HG02798 (cell line): ENCODE measurements at regions not wholly inside any gene's neighbourhood (a gene's known extent, or its start where the extent isn't known, plus 50 kb on each side); places are given as distances from the start of the nearest gene placed in this dataset.

Experiments
- ATAC-seq: cut with Tn5 transposase; IDR thresholded peaks from one replicate; pipeline ENCODE4 v1.9.1; 2021; ENCODE audit warnings: mild to moderate bottlenecking; ENCODE audit not compliant: unreplicated experiment, poor library complexity

DNA sequence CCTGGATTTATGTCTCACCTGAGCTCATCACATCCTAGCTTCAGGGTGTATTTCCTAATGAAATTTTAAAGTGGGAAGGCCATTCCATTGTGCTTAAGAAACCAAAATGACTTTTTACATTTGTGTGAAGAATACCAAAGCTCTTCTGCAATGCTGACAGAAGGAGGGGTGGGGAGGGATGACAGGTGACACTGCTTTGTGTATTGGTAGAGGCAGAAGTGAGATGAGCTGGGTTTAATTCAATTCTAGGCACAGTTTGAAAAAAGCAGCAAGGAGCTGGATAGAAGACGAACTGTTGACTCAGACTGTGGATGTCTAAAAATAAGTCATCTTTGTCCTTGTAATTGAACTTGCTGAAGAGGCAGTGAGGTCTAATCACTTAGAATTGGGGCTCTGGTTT, 710.3 kb upstream of the KIRREL3 start:
- ATAC-seq, result no peak

DNA sequence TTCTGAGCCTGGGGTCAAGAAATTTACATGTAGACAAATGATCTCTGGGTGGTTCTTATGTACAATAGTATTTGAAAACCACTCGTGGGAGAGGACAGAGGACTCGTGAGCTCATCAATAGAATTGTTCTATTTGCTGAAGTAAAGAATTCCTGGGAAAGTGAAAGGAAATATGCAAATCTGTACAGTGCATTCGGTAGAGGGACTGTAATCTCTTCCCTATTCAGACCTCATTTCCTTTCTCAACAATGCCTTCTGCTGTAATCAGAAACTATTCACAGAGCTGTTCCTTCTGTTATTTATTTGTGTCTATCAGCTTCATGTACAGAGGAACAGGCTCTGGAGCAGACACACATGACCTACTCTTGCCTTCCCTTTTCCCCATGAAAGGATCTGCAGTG, 709.4 kb upstream of the KIRREL3 start:
- ATAC-seq, result no peak

DNA sequence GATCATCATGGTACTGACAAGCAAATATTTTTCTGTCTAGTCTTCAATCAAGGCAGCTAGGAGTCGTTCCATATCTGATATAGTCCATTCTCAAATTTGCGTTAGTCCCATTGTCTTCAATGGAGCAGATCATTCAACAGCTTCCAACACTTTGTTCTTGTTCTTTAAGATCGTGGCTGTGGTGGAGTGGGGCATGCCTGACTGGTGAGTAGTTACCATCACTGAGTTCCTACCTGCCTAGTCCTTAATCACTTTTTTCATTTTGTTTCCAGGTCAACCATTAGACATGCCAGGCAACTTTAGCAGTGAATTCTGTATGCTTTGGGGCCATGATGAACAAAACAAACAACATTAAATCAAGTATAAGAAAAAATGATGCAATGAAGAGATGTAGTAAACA, 693.1 kb upstream of the KIRREL3 start:
- ATAC-seq, result no peak

DNA sequence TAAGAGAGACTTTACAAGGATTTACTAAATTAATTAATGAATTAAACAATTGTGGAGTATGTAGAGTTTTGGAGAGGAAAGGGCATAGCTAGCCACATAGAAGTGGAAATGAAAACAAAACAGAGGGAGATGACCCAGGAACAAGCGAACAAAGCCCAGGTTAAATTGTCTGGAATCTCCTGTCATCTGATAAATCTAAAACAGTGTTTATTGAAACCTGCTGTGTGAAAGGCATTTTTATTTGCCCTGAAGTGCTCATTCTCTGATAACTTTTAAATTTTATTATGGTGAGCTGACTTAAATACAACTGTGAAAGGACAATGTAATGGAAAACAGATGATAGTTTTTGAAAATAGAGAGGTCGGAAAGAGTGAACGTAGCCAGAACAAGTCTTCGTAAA, 682.8 kb upstream of the KIRREL3 start:
- ATAC-seq, result no peak

DNA sequence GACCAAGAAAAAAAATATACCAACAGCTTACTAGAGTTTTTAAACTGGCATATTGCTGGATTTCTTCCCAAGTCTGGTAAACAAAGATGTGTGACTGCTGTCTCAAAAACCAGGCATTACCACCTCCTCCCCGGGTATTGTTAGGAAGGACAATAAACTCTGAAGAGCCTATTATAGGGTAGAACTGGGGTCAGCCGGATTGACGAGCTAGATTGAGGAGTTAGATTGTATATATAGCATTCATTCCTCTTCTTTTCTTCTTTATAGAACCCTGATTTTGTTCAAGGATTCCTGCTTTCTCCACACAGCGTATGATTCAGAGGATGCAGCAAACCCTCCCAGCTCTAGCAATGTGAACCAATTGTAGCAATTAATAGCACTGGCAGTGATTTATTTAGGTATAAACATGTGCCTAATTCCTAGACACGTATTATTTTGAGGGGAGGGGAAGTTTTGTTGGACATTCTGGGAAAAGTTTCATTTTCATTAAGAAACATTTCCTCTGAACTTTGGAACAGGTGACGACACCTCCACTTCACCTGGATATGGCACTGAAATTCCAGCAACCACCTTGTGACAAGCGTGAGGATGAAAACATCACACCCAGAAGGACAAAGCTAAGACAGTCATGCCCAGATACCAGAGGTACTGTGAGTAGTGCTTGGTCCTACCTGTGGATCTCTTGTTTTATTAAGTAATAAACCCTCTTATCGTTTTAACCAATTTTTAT, 679.4 kb upstream of the KIRREL3 start:
- ATAC-seq, result no peak

DNA sequence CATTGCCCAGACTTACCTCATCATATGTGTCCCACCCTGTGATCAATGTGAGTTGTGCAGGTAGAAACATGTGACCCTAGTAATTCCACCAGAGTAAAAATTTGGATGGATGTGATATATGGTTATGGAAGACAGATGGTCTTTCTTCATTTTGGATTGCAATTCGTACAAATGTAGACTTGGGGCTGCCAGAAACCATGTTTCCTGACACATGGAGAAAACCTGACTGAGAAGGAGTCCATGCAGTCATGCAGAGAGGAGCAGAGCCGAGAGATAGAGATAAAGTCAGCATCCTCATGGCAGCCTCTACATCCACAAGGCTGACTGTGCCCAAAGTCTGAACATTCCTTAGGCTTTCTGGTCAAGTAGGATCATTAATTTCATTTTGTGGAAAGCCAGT, 678.1 kb upstream of the KIRREL3 start:
- no peak for ATAC-seq

DNA sequence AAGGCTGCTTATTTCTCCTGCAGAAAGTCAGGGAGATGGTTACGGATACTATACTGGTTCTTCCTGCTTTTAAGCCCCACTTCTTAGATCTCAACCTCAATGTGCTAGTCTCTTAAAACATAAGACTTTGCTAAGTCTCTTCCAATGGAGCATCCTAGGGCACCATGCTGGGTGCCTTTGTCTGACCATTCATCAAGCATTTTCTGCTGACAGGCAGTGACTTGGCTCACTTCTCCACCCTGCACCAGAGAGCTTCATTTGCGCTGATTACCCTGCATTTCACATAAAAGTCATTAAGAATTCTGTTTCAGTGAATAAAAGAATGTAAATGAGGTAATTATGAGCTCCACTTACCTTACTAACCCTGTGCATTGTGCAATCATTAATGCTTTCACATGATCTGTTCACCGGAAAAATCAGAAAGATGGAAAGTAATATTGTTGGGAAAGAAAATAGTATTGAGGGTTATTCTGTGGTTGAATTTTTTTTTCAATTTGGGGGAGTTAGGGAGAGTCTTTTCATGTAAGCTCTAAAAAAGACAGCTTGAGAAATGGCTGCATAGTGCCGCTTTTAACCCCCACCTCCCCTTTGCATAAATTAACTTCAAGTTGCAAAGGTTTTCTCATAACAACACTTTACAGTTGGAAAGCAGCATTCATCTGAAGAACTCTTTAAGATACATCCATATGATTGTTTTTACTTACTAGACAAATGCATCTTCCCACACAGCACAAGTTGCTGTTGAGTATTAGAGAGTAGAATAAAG, 677.3 kb upstream of the KIRREL3 start:
- ATAC-seq, result no peak

DNA sequence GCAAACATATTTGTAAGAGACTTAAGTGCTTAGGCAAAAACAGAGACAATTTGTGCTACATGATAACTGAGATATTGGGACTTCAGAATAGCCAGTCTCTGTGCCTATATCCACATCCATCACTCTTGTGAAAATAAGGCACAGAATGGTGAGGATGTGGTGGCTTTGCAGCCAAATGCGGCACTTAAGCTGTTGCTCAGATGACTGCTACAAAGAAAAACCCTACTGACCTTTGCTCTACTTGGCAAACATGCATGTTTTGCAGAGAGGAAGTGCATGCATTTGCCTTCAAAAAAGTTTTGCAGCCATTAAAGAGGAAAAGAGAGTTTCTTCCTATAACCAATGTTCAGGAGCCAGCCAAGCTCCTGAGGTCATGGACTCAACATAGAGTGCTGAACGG, 675.0 kb upstream of the KIRREL3 start:
- ATAC-seq, result no peak

DNA sequence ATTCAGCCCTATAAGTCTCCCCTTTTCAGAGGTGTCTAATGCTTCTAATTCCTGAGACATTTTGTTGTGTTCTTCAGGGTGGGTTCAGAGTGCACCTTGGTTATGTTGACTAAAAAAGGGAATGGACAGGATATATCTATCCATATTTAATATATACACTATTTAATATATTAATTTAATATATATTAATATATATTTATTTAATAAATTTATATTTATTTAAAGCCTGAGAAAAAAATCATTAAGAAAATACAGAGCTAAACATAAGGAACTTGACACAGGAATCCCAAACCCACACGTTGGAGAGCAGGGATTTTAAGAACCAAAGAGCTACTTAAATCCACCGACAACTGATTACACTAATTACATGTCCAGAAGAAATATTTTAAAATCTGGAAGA, 674.2 kb upstream of the KIRREL3 start:
- no peak for ATAC-seq

DNA sequence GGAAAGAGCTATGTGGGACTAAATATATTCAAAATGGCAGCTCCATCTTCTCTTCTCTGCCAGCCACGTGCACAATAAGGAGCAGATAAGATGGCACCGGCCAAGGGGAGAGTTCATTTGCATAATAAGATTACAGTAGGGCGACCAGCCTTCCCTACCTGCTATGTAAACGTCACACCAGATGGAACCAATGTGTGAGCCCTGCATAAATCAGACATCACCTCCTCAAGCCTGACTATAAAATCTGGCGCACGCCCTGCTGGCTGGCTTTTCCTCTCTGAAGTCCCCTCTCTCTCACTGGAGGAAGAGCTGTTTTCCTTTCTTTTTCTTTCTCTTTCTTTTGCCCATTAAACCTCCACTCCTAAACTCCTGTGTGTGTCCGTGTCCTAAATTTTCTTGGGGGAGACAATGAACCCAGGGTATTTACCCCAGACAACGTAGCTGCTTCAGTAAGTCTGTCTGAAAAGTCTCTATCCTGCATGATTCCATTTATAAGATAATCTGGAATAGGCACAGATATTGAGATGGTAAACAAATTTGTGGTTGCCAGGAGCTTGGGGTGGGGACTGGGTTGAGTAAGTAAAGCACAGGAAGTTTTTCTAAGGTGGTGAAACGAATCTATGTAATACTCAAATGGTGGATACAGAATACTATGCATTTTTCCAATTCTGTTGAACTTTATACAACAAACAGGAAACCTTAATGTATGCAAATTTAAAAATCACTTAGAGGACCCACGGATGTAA, 670.0 kb upstream of the KIRREL3 start:
- ATAC-seq, result no peak

DNA sequence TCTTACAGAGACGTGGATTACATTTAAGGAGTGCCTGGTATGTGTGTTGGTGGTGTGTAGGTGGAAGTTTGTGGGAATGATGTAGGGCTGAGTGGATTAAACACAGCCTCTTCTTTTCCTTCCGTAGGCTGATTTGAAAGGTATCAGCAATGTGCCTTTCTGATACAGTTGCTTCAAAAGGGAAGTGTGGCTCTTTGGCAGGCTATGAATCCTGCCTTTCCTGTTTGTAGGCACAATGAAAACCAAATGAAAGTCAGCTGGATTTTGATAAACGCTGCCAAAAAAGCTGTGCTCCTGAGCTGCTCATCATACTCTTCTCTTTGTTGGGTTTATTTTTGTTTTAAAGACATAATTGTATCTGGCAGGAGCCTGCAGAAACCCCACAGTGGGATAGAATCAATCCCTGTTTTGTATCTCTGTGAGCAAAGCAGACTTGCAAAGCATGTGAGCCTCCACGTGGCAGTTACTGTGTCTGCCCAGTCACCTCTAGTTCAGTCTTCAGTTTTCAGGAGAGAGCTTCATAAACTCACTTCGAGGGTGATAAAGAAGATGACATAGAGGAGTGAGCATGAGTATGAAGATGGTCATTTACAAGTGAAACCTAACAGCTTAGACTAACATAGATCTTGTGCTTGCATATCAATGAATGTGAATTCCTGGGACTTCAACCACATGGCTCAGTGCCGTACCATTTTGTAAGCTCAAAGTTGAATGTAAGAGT, 655.7 kb upstream of the KIRREL3 start:
- ATAC-seq, result no peak

DNA sequence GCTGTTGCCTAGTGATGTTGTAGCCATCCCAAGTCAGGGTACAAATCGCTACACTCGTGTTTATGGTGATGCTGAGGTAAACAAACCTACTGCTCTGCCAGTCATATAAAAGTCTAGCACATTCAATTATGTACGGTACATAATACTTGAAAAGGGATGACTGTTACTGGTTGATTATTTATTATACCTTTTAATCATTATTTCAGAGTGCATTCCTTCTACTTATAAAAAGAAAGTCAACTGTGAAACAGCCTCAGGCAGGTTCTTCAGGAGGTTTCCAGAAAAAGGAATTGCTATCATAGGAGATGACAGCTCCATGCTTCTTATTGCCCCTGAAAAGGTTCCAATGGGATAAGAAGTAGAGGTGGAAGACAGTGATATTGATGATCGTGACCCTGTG, 652.5 kb upstream of the KIRREL3 start:
- no peak for ATAC-seq

DNA sequence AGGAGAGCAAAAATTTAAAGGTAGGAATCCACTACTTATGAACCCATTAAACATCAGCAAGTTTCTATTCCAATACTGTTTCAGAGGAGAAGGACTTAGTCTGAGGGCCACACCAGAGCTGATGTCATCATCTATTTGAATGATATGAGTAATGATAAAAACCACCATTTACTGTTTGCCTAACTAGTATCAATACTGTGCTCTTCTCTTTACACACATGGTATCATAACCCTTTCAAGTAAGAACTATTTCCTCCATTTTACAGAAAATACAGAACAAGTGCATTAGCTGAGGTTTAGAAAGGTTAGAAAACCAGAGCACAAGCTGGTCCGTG, 651.3 kb upstream of the KIRREL3 start:
- ATAC-seq, result no peak

DNA sequence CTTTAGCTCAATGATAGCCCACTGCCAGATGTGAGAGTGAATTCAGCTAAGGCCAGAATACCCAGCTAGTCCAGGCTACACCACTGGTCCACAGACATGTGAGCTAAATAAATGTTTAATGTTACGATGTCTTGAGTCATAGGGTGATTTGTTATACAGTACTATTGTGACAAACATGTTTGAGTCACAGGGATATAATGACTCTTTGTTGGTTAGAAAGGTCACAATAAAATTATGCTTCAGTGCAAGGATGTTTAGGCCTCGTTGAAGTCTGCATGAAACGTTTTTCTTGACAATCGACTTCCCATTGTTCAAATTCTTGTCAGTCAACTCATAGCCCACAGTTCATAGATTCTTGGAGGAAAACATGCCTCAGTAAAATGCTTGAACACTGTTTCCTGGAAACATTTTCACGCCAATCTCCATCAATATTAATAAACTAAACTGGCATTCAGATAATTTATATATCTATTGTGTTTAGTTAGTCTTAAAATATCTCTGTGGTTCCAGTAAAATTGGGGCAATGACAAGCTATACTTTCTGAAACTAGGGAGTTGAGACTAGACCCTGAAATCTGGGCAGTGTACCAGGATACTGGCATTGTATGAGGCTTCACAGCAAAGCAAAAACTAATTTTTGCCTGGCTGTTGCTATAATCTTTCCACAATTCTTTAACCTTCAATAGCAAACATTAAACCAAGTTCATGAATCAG, 650.8 kb upstream of the KIRREL3 start:
- no peak for ATAC-seq

DNA sequence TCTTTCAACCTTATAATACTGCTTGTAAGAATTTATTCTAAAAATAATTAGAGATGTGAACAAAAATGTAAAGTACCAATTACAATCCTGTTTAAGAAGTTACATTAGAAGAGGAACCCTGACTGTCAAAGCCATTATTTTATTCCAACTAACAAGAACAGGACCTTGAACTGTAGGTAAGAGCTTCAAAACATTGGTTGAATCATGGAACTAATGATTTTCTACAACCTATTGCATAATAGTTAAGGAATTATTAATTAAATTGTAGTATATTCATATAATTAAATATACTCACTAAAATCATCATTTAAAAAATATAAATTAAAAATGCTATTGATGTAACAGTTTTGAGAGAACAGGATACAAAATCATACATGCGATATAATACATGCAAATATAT, 649.4 kb upstream of the KIRREL3 start:
- ATAC-seq, result no peak

DNA sequence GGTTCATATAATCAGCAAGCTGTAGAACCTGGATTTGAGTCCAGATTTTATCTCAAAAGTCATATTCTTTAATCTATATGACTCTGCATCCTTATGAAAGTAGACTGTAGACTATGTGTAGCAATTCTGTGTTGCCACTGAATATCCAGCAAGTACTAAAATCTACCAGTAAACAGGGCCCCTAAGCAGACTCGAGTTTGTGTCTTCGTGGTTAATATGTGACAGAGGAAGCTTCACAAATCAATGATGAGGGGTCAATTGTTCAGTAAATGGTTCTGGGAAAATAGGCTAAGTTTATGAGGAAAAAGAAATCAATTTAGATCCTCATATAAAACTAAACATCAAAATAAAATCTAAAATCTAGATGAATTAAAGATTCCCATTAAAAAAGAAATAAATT, 648.5 kb upstream of the KIRREL3 start:
- ATAC-seq, result no peak

DNA sequence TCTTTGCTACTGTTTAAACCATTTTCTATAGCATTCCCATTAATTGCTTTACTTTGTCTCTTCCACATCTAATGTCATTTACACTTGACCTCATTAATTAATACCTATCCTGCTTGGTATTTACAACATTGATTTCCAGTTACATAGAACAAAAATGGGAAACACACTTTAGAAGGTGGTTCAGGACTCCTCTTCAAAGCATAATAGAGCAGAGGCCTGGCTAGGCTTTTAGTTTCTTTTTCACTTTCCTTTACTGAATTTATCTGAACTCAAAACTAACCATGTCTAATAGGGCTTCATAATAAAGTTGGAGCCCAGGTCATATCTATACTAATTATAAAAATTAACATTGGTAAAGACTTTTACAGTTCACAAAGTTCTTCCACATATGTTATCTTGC, 648.0 kb upstream of the KIRREL3 start:
- peak; percentile 46 for ATAC-seq

DNA sequence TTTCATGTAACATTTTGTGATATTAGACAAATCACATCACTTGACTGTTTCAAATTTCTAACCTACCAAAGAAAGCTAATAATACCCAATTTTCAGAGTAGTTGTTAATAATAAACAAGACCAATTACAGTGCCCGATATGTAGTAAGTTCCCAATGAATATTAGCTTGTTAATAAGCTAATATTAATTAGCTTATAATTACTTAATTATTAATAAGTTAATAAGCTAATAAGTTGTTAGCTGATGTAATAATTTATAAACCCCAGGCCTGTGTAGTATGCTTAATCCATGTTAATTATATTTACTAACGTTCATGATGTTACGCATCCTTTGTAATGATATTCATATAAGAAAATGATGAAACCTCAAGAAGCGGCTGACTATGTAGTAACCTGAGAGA, 643.8 kb upstream of the KIRREL3 start:
- no peak for ATAC-seq

DNA sequence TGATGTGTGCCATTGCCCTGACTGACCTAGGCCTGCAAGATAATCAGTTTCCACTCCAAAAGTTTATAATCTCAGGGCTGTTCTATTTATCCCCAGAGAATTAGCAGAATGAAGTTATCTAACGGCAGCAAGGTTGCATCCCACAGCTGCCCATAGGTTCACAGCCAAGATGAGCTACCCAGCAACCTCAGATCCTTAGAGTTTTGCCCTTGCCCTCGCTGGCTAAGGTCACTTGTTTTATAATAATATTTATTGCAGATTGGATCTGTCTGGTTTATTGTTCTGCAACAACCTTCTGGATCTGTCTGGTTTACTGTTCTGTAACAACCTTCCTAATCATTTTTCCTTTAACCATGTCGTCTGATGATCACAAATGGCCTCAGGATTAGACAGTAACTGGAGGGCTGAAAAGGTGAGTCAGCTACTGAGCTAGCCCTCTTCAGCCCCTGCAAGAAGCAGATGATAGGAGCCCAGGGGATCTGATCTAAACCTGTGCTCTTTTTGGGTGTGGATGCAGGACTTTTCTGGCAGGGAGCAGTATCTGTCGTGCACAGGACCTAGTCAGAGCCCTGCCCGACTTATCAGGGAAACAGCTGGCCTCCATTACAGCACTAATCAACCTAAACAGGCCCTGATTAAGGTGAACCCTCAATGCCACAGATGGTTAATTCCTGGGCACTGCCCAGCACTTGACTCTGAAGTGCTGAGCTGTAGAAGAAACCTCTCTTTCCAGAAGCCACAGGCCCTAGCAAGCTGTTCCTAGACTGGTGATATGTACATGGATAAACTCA, 642.9 kb upstream of the KIRREL3 start:
- ATAC-seq, result no peak
